NT2/D1 (cell line): ENCODE measurements at regions not wholly inside any gene's neighbourhood (a gene's known extent, or its start where the extent isn't known, plus 50 kb on each side); places are given as distances from the start of the nearest gene placed in this dataset.

Source experiments
- SUZ12 ChIP-seq: IDR thresholded peaks from 2 replicates; pipeline ENCODE4 v1.6.1; 2011; ENCODE audit not compliant: insufficient read length, insufficient read depth; ENCODE audit errors: extremely low read depth
- YY1 ChIP-seq: IDR thresholded peaks from 2 replicates; pipeline ENCODE4 v1.6.1; 2011; ENCODE audit not compliant: insufficient read length, insufficient read depth
- ZNF274 ChIP-seq: IDR thresholded peaks from 2 replicates; pipeline ENCODE4 v1.6.1; 2011; ENCODE audit warnings: mild to moderate bottlenecking, low read depth, low read length

DNA sequence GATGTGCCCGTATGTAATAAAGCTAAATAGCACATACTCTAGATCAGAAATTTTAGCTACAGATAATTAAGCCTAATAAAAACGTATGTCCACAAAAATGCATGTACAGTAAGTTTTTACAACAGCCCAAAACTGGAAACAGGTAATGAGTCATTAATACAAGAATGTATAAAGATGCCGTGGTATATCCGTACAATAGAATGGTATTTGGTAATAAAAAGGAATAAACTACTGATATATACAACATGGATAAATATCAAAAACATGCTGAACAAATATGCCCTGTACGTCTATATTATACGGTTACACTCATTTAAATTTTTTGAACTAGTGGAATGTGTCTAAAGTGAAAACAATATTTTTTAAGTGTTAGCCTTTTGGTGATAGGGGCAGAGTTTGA lies 128.2 kb upstream of the ADGRB3 start:
- TF ChIP-seq YY1 (no peak), SUZ12 (no peak), ZNF274 (no peak)
